ENCODE measurements at regions not wholly inside any gene's neighbourhood (a gene's known extent, or its start where the extent isn't known, plus 50 kb on each side); places are given as distances from the start of the nearest gene placed in this dataset.

DNA sequence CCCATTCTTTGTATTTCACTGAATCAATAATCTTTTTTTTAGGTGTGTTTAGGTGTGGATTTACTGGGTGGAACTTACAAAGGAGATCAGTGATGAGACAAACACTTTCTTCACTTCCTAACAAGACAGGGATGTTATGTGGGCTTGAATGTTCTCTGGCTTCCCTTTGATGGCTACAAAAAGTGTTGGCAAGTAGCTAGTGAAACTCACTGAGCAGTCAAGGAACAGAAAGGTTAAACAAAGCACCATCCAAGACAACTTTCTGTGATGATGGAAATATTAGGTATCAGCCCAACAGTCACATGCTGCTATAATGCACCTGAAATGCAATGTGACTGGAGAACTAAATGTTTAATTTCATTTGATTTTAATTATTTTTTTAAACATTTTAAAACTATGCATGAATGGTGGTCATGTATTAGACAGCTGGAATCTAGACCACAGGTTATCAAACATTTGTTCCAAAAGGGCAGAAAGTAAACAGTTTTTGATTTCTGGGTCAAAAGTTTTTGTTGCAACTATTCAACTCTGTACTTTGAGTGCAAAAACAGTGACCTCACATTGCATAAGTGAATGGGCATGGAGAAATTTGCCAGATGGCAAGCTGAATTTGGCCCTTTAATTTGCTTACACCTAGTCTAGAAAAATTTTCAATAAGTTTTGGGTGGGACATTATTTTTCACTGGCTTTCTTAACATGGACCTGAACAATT, 1272.7 kb upstream of the TMEFF2 start:
- TF ChIP-seq SMC3 (IDR thresholded peaks at IDR 0.05; ENCODE audit: low read depth, low read length) (no peak), MXI1 (IDR thresholded peaks at IDR 0.05; ENCODE audit: low read depth, low read length) (no peak), RAD21 (IDR thresholded peaks at IDR 0.05; ENCODE audit: low read length) (no peak)
- TF ChIP-seq, protein P1, sequence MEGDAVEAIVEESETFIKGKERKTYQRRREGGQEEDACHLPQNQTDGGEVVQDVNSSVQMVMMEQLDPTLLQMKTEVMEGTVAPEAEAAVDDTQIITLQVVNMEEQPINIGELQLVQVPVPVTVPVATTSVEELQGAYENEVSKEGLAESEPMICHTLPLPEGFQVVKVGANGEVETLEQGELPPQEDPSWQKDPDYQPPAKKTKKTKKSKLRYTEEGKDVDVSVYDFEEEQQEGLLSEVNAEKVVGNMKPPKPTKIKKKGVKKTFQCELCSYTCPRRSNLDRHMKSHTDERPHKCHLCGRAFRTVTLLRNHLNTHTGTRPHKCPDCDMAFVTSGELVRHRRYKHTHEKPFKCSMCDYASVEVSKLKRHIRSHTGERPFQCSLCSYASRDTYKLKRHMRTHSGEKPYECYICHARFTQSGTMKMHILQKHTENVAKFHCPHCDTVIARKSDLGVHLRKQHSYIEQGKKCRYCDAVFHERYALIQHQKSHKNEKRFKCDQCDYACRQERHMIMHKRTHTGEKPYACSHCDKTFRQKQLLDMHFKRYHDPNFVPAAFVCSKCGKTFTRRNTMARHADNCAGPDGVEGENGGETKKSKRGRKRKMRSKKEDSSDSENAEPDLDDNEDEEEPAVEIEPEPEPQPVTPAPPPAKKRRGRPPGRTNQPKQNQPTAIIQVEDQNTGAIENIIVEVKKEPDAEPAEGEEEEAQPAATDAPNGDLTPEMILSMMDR (IDR thresholded peaks at IDR 0.05): no peak
